ENCODE measurements at regions not wholly inside any gene's neighbourhood (a gene's known extent, or its start where the extent isn't known, plus 50 kb on each side); places are given as distances from the start of the nearest gene placed in this dataset.

- 39 to 42% methylated on average over 7 of the region's 7 CpGs for WGBS, 2 donors
- Histone ChIP-seq H3K4me1 (peaks cover 0 to 10% (median 0%) of the 10 kb centered on the region in 4 donors), H3K36me3 (no peaks in the 10 kb centered on the region), H3K4me3 (no peak overlapping the region), H3K9me3 (no peaks in the 10 kb centered on the region), H3K27me3 (no peaks in the 10 kb centered on the region), H3K27ac (peak overlapping the region in 2 of 4 donors; percentile 9 to 42)
- no peak for DNase-seq (ENCODE audit: low spot score in 2 of 2)
- TF ChIP-seq CTCF (IDR thresholded peaks at IDR 0.05) (no peak), EP300 (IDR thresholded peaks at IDR 0.05) (no peak), POLR2A (IDR thresholded peaks at IDR 0.05) (no peak)
Measured at GRCh38 chr6:168956141-168956838, 297.4 kb downstream of the THBS2 start.

DNA sequence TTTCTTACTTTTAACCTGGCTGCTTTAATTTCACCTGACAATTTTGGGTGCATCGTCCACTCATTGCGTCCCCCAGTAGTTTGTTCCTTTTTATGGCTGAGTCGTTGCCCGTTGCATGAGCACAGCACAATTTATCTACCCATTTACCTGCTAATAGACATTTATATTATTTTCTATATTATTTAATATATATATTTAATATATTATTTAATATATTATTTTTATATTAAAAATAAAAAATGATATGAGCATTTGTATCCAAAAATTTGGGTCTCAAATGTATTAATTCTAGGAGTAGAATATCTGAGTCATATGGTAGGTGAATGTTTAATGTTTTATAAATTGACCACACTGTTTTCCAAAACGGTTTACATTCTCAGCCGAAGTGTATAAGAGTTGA lies 300.2 kb downstream of the THBS2 start:
- peaks cover 0 to 22% (median 0%) of the 10 kb centered on the region in 4 donors for H3K4me1 ChIP-seq
- H3K36me3 ChIP-seq = no peaks in the 10 kb centered on the region
- H3K27ac ChIP-seq = no peak overlapping the region
- no peaks in the 10 kb centered on the region for H3K27me3 ChIP-seq
- 91 to 93% methylated on average over 6 of the region's 6 CpGs for WGBS, 2 donors
- no peak for DNase-seq (ENCODE audit: low spot score in 2 of 2)
- H3K9me3 ChIP-seq = no peaks in the 10 kb centered on the region
- H3K4me3 ChIP-seq = no peak overlapping the region
- TF ChIP-seq POLR2A (IDR thresholded peaks at IDR 0.05) (no peak), EP300 (IDR thresholded peaks at IDR 0.05) (no peak), CTCF (IDR thresholded peaks at IDR 0.05) (no peak)

GRCh38 chr6:168951217-168951616 lies 302.4 kb downstream of the THBS2 start:
- TF ChIP-seq CTCF (IDR thresholded peaks at IDR 0.05) (no peak), POLR2A (IDR thresholded peaks at IDR 0.05) (no peak), EP300 (IDR thresholded peaks at IDR 0.05) (no peak)
- H3K4me3 ChIP-seq = no peak overlapping the region
- no peaks in the 10 kb centered on the region for H3K36me3 ChIP-seq
- peaks cover 0 to 16% (median 0%) of the 10 kb centered on the region in 4 donors for H3K4me1 ChIP-seq
- no peak for DNase-seq (ENCODE audit: low spot score in 2 of 2)
- 79 to 86% methylated on average over 12 of the region's 12 CpGs for WGBS, 2 donors
- H3K27ac ChIP-seq = no peak overlapping the region
- H3K27me3 ChIP-seq = no peaks in the 10 kb centered on the region
- H3K9me3 ChIP-seq = no peaks in the 10 kb centered on the region

DNA sequence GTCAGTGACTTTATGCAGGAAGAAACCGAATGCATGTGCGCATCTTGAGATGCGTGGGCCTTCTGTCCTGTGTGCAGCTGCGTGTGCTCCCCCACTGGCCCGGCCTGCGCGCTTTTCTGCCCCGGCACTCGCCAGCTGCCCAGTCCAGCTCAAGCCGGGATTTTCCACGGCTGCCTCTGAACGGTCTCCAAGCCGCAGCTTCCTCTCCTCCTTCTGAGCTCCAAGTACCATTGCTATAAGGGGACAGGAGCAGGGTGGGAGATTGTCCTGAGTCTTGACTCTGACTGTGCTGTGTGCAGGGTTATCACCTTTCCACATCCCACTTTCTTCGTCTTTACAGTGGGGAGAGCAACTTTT lies 302.8 kb downstream of the THBS2 start:
- WGBS, 2 donors = 84 to 91% methylated on average over 14 of the region's 14 CpGs
- H3K4me1 ChIP-seq = peaks cover 0 to 12% (median 0%) of the 10 kb centered on the region in 4 donors
- H3K27me3 ChIP-seq = no peaks in the 10 kb centered on the region
- no peak for TF ChIP-seq CTCF (IDR thresholded peaks at IDR 0.05)
- TF ChIP-seq POLR2A (IDR thresholded peaks at IDR 0.05) = no peak
- TF ChIP-seq EP300 (IDR thresholded peaks at IDR 0.05) = no peak
- no peak overlapping the region for H3K27ac ChIP-seq
- DNase-seq (ENCODE audit: low spot score in 2 of 2) = no peak
- H3K36me3 ChIP-seq = no peaks in the 10 kb centered on the region
- no peaks in the 10 kb centered on the region for H3K9me3 ChIP-seq
- no peak overlapping the region for H3K4me3 ChIP-seq

DNA sequence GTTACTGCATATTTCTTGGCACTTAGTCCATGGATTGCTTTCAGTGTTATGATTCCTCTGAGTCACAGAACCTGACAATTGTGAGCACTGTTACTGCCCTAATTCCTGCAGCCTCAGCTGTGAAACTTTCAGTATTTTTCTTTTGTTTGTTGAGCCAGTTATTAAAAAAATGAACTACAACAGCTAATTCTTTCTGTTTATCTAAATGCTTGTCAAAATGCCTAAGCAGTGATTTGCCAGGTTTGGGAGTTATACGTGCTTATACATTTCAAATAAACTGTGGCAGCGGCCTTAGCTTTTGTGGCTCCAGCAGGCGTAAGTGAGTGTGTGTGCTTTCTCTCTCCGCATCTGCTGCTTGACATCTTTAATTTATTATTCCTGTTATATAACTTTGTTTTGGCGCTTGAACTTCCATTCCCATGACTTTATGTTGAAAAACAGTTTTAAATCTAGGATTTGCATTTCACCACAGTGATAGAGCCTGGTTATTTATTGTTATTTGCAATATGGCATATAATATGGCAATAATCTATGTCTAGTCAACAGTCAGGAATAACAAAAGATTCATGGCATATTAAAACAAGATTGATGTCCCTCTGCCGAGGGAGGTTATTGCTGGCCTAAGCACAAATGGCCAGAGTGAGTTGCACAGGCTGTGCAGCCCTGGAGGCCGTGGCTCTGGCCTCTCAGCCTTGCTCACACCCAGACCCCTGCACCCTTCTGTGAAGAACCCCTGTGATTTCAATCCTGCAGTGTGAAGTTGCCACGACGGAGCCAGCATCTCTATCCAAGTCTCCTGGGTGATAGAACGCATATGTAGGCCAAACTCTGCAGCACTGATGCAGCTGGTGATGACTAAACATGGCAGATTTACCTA lies 303.4 kb downstream of the THBS2 start:
- no peaks in the 10 kb centered on the region for H3K27me3 ChIP-seq
- H3K27ac ChIP-seq = no peak overlapping the region
- no peak overlapping the region for H3K4me3 ChIP-seq
- H3K4me1 ChIP-seq = peaks cover 0 to 12% (median 0%) of the 10 kb centered on the region in 4 donors
- TF ChIP-seq POLR2A (IDR thresholded peaks at IDR 0.05) = no peak
- no peak for TF ChIP-seq CTCF (IDR thresholded peaks at IDR 0.05)
- no peak for TF ChIP-seq EP300 (IDR thresholded peaks at IDR 0.05)
- no peak for DNase-seq (ENCODE audit: low spot score in 2 of 2)
- whole genome bisulfite sequencing, 2 donors = 48 to 54% methylated on average over 9 to 10 of the region's 10 CpGs
- no peaks in the 10 kb centered on the region for H3K9me3 ChIP-seq
- H3K36me3 ChIP-seq = no peaks in the 10 kb centered on the region

All from tibial nerve (tissue), 4 donors.